Aorta (tissue), 5 donors: ENCODE measurements at regions not wholly inside any gene's neighbourhood (a gene's known extent, or its start where the extent isn't known, plus 50 kb on each side); places are given as distances from the start of the nearest gene placed in this dataset.

Source experiments
- ATAC-seq: fragments of 200-7000 bp; cut with Tn5 transposase; one replicate; pipeline ENCODE4 v1.9.1; 2022; ENCODE audit warnings: moderate library complexity; ENCODE audit not compliant: low FRiP score
- DNase-seq, 2 donors: peaks; one replicate each; pipeline ENCODE4 v3.0.0-alpha.2; 2020
- H3K27ac ChIP-seq, 2 donors: one replicate each; pipeline ENCODE4 v1.5.1; 2013; ENCODE audit warnings: low read length in 2 of 2, mild to moderate bottlenecking in 2 of 2, moderate library complexity in 2 of 2, control low read depth in 1 of 2, inconsistent platforms in 1 of 2, low read depth in 1 of 2
- H3K27me3 ChIP-seq, 2 donors: one replicate each; pipeline ENCODE4 v1.6.1; 2013; ENCODE audit warnings: control low read depth in 1 of 2, low read length in 1 of 2, mild to moderate bottlenecking in 1 of 2, moderate library complexity in 1 of 2; ENCODE audit not compliant: insufficient read depth in 2 of 2, control insufficient read depth in 1 of 2
- H3K36me3 ChIP-seq, 2 donors: one replicate each; pipeline ENCODE4 v1.6.1; 2013; ENCODE audit warnings: control low read depth in 1 of 2, low read length in 1 of 2, mild to moderate bottlenecking in 1 of 2; ENCODE audit not compliant: insufficient read depth in 2 of 2, control insufficient read depth in 1 of 2
- H3K4me1 ChIP-seq, 2 donors: one replicate each; pipeline ENCODE4 v1.6.1; 2013; ENCODE audit warnings: low read length in 2 of 2, control low read depth in 1 of 2, mild to moderate bottlenecking in 1 of 2, moderate library complexity in 1 of 2; ENCODE audit not compliant: insufficient read depth in 2 of 2, control insufficient read depth in 1 of 2
- H3K4me3 ChIP-seq, 2 donors: one replicate each; pipeline ENCODE4 v1.5.1; 2013; ENCODE audit warnings: low read length in 2 of 2, control low read depth in 1 of 2, mild to moderate bottlenecking in 1 of 2
- H3K9me3 ChIP-seq: one replicate; pipeline ENCODE4 v1.6.1; 2013; ENCODE audit warnings: mild to moderate bottlenecking, low read length; ENCODE audit not compliant: control insufficient read depth
- WGBS, 2 donors: extraction: QIAGEN DNeasy Blood & Tissue Kit; methylation state at CpG; one replicate each; pipeline ENCODE4 v1.1.7; 2013; 5-methylcytosine and 5-hydroxymethylcytosine counted together
- intact Hi-C, 2 donors: fragments of 100-400 bp; cut with DNase I; formaldehyde crosslinking; loops; one replicate each; pipeline versions ENCODE4 v1.14.2 to v1.15.0; 2022
- donor health status: healthy with polysubstance abuse.
- donor health status: Bipolar disorder and iron deficiency.
- donor health status: DM: no; HTN: no; CAD: no.
- donor health status: DM: no; HTN: no; CAD: no.
- donor health status: DM: yes; HTN: yes; CAD: no.

GRCh38 chr10:10438335-10439100 is 579.2 kb upstream of the CELF2 start:
- H3K4me3 ChIP-seq, result no peak overlapping the region
- 5 to 21% methylated on average over 1 of the region's 1 CpG for WGBS, 2 donors
- H3K36me3 ChIP-seq, result no peaks in the 10 kb centered on the region
- H3K4me1 ChIP-seq, result no peaks in the 10 kb centered on the region
- H3K27me3 ChIP-seq, result no peaks in the 10 kb centered on the region
- DNase-seq (no peak), ATAC-seq (no peak)
- H3K9me3 ChIP-seq, result no peaks in the 10 kb centered on the region
- no peak overlapping the region for H3K27ac ChIP-seq
- intact Hi-C loops, result no loop called here

DNA sequence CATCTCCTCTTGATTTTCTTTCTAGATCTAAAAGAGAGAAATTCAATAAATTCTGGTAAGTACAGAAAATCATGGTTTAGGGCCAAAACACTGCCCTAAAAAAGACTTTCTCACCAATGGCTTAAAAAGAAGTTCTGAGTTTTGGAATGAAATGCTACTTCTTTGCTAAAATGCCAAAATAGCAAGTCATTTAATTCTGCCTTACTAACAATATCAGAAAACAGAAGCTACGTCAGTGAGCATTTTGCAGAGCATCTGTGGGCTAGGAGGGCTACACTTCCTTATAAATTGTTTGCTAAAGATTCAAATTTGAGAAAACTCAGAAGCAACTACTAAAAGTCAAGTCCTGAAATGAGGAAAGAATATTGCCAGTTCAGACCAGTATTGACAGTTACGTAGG is 560.8 kb upstream of the CELF2 start:
- WGBS, 2 donors, result 91 to 95% methylated on average over 2 of the region's 2 CpGs
- no peak for ATAC-seq
- Histone ChIP-seq H3K4me1 (no peaks in the 10 kb centered on the region), H3K36me3 (no peaks in the 10 kb centered on the region), H3K4me3 (no peak overlapping the region), H3K27ac (no peak overlapping the region), H3K27me3 (no peaks in the 10 kb centered on the region), H3K9me3 (peaks cover 1% of the 10 kb centered on the region)
- DNase-seq, result no peak
- intact Hi-C loops, result no loop called here

DNA sequence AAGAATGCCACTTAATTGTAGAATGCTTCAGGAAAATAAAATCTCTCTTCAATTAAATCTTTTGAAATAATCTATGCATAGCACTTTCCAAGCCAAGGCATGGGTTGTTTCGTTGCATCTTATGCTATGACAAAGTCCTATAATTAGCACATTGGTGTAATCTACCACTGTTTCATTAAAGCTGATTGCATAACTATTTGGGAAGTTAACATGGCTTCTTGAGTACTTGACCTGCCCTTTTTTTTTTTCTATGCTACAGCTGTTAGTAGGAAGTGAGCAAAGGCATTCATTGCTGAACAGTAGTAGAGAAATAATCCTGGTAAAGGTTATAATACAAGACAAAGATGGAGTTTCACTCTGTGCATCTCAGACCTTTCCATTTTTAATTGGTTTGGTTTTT is 557.2 kb upstream of the CELF2 start:
- no peak for ATAC-seq
- WGBS, 2 donors, result 79 to 83% methylated on average over 1 of the region's 1 CpG

GRCh38 chr10:10462151-10462941 is 555.3 kb upstream of the CELF2 start:
- Histone ChIP-seq H3K27me3 (no peaks in the 10 kb centered on the region), H3K4me3 (no peak overlapping the region), H3K27ac (no peak overlapping the region), H3K9me3 (peaks cover 1% of the 10 kb centered on the region), H3K36me3 (no peaks in the 10 kb centered on the region), H3K4me1 (no peaks in the 10 kb centered on the region)
- DNase-seq (no peak), ATAC-seq (no peak)
- WGBS, 2 donors, result 82 to 87% methylated on average over 16 of the region's 16 CpGs
- intact Hi-C loops, result no loop called here

More for the DNA sequence above, 557.2 kb upstream of the CELF2 start:
- no peak for DNase-seq
- Histone ChIP-seq H3K9me3 (peaks cover 1% of the 10 kb centered on the region), H3K4me1 (no peaks in the 10 kb centered on the region), H3K27me3 (no peaks in the 10 kb centered on the region), H3K4me3 (no peak overlapping the region), H3K36me3 (no peaks in the 10 kb centered on the region), H3K27ac (no peak overlapping the region)
- intact Hi-C loops, result no loop called here

DNA sequence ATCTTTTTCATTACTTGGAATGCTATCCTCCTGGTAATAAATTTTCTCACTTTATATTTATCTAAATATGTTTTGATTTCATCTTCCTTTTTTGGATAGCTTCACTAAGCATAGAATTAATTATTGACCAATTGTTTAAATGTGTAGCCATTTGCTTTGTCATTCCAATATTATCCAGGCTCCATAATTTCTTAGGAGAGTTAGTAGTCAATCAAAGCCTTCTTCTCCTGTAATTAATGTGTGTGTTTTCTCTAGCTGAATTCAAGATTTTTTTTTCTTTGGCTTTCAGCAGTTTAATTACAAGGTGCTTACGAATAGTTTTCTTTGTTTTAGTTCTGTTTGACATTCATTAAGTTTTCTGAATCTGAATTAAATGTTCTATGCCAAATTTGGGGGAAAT is 545.9 kb upstream of the CELF2 start:
- ATAC-seq (no peak), DNase-seq (no peak)
- H3K27ac ChIP-seq, result no peak overlapping the region
- no peak overlapping the region for H3K4me3 ChIP-seq
- H3K9me3 ChIP-seq, result no peaks in the 10 kb centered on the region
- H3K4me1 ChIP-seq, result no peaks in the 10 kb centered on the region
- H3K36me3 ChIP-seq, result no peaks in the 10 kb centered on the region
- intact Hi-C loops, result no loop called here
- 89 to 90% methylated on average over 1 of the region's 1 CpG for WGBS, 2 donors
- H3K27me3 ChIP-seq, result no peaks in the 10 kb centered on the region

GRCh38 chr10:10475812-10476211 is 541.9 kb upstream of the CELF2 start:
- WGBS, 2 donors, result 30 to 79% methylated on average over 2 of the region's 2 CpGs
- DNase-seq (no peak), ATAC-seq (no peak)
- no peak overlapping the region for H3K4me3 ChIP-seq
- no peaks in the 10 kb centered on the region for H3K27me3 ChIP-seq
- H3K4me1 ChIP-seq, result no peaks in the 10 kb centered on the region
- intact Hi-C loops, result no loop called here
- H3K9me3 ChIP-seq, result no peaks in the 10 kb centered on the region
- no peaks in the 10 kb centered on the region for H3K36me3 ChIP-seq
- H3K27ac ChIP-seq, result no peak overlapping the region

DNA sequence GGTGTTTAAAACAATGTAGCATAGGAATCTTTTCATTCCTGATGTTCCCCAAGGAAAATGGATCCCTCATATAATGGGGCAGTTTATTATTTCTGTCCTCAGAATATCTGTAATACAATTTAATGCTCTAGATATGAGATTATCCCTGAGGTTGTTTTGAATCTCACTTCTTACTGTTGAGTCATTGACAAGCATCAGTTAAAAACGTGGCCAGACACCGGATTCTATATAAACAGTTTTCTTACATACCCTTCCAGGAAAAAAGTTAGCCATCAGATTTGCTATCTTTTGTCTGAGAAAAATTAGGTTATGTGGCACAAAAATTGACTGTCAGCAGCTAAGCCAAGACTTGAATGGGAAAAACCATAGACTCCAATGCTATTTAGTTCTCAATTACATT is 539.8 kb upstream of the CELF2 start:
- H3K9me3 ChIP-seq, result no peaks in the 10 kb centered on the region
- H3K36me3 ChIP-seq, result no peaks in the 10 kb centered on the region
- intact Hi-C loops, result no loop called here
- ATAC-seq (no peak), DNase-seq (no peak)
- H3K4me3 ChIP-seq, result no peak overlapping the region
- H3K4me1 ChIP-seq, result no peaks in the 10 kb centered on the region
- H3K27me3 ChIP-seq, result no peaks in the 10 kb centered on the region
- H3K27ac ChIP-seq, result no peak overlapping the region
- WGBS, 2 donors, result 12 to 21% methylated on average over 2 of the region's 2 CpGs

DNA sequence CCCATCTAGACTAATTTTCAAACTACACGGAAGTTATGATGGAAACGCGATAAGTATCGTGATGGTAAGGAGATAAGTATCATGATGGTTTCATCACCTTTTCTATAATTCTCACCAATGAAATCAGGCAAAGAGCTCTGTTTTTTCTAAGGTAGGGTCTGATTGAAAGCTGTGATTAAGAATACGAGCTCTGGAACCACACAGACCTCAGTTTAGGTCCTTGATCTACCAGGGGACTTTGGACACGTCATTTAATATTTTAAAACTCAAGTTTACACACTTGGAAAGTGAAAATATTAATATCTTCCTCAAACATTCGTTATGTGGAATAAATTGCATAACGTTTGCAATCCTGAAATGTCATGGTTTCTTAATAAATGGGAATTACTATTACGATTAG is 538.2 kb upstream of the CELF2 start:
- no peaks in the 10 kb centered on the region for H3K27me3 ChIP-seq
- intact Hi-C loops, result no loop called here
- ATAC-seq (no peak), DNase-seq (no peak)
- H3K36me3 ChIP-seq, result no peaks in the 10 kb centered on the region
- no peak overlapping the region for H3K4me3 ChIP-seq
- no peaks in the 10 kb centered on the region for H3K9me3 ChIP-seq
- H3K27ac ChIP-seq, result no peak overlapping the region
- no peaks in the 10 kb centered on the region for H3K4me1 ChIP-seq
- 78 to 91% methylated on average over 9 of the region's 9 CpGs for WGBS, 2 donors

DNA sequence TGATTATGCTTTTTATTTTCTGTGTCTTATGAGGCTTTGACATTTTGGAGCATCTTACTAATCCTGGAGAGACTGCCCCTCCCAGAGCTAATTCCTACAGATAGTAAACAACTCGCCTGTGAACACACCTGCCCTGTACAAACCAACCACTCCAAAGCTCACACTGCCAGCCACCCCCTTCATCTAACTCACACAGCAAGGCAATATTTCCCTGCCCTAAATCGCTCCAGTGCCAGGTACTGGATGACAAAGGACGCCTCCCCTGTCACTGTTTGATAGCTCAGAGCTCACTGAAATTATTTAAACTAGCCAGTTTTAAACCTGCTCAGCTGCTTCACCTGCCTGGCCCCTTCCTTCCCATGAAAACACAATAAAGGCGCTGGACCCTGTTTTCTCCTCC is 535.1 kb upstream of the CELF2 start:
- ATAC-seq, result no peak
- no peak for DNase-seq
- no peaks in the 10 kb centered on the region for H3K9me3 ChIP-seq
- no peaks in the 10 kb centered on the region for H3K36me3 ChIP-seq
- H3K27ac ChIP-seq, result no peak overlapping the region
- intact Hi-C loops, result no loop called here
- H3K27me3 ChIP-seq, result no peaks in the 10 kb centered on the region
- H3K4me3 ChIP-seq, result no peak overlapping the region
- WGBS, 2 donors, result 80 to 87% methylated on average over 4 of the region's 4 CpGs
- H3K4me1 ChIP-seq, result no peaks in the 10 kb centered on the region
